HG02943 (cell line): ENCODE measurements at regions not wholly inside any gene's neighbourhood (a gene's known extent, or its start where the extent isn't known, plus 50 kb on each side); places are given as distances from the start of the nearest gene placed in this dataset.

Experiments used
- ATAC-seq: cut with Tn5 transposase; IDR thresholded peaks from one replicate; pipeline ENCODE4 v1.9.1; 2021; ENCODE audit warnings: mild to moderate bottlenecking, low read depth, moderate library complexity; ENCODE audit not compliant: unreplicated experiment

DNA sequence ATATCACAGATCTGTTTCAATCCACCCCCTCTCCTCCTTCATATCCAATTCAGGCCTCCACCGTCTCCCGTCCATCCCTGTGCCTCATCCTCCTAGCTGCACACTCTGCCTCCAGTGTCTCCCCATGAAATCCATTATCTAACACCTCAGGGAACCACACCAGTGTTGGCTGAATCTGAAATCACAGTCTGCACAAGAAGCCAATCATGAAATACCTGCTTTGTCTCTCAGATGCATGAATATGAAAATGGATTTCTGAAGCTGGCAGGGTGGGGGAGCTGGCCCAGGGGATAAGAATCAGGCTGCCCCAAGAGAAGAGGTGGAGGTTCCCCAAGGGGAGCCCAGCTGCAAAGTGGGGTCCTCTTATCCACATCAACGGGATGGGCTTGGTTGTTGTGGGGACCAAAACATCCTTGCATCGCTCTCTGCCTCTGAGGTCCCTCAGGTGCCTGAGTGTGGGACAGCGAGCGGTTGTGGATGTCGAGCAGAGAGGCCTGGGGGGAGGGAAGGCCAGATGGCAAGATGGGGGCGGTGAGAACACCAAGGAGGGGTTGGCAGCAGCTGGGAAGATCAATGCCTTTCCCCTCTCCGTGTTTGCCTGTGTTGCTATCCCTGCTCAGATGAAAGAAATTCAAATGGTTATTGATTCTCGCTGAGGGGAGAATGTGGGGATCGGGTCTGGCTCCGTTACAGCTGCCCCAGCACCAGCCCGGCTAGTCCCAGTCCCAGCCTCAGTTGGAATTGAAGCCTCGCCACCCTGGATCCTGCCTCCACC lies 237.3 kb upstream of the POU3F1 start:
- ATAC-seq: no peak

DNA sequence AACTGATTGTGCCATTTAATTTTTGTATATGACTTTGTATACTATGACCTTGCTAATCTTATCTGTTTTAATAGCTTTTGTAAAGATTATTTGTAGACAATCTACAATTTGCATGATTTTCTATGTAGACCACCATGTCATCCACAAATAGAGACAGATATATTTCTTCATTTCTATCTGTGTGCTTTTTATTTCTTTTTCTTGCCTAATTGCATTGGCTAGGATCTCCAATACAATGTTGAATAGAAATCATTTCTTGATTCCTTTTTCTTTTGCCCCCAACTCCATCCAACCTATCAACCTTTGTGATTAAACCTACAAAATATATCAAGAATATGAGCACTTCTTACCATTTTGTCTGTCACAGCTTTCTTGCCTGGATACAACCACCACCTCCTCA lies 232.6 kb upstream of the POU3F1 start:
- ATAC-seq: no peak

DNA sequence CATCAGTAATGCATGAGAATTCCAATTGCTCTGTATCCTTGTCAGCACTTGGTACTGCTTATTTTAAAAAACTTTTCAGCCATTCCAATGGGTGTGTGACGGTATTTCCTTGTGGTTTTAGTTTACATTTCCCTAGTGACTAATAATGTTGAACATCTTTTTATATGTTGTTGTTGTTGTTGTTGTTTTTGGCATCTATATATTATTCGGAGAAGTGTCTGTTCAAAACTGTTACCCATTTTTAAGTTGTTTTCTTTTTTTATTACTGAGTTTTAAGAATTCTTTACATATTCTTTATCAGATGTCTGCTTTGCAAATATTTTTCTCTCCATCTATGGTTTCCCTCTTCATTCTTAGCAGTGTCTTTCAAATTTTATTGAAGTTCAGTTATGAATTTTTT lies 231.1 kb upstream of the POU3F1 start:
- no peak for ATAC-seq

DNA sequence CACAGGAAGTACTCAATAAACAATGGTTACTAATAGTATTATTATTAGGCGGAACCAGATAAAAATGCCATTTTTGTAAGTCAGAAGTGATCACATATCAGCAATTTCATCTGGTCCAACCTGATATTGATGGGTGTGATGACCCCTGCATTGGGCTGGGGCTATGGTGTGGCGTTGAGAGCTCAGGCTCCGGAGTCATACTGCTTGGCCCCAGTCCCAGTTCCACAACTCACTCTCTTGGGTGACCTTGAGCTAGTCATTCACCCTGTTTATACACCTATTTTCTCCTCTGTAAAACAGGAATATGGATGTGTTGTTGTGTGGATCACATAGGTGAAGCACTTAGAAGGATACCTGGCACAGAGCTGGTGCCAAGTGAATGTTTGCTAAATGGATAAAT lies 229.4 kb upstream of the POU3F1 start:
- no peak for ATAC-seq

DNA sequence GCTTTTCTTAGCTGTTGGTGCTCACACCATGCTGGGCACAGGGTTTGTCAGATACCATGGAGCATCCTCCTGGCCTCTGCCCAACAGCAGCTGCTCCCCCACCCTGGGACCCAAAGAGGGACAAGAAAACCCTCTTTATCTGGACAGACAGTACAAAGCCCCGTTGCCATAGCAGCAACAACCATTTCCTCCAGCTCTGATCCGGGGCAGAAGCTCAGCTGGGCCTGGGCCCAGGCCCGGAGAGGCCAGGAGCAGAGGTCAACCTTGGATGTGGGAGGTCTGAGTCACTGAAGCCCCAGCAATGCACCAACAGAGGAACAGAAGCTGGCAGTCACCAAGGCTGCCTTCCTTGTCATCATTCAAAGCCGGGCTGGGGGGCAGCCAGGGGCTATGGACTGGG lies 228.4 kb upstream of the POU3F1 start:
- no peak for ATAC-seq

DNA sequence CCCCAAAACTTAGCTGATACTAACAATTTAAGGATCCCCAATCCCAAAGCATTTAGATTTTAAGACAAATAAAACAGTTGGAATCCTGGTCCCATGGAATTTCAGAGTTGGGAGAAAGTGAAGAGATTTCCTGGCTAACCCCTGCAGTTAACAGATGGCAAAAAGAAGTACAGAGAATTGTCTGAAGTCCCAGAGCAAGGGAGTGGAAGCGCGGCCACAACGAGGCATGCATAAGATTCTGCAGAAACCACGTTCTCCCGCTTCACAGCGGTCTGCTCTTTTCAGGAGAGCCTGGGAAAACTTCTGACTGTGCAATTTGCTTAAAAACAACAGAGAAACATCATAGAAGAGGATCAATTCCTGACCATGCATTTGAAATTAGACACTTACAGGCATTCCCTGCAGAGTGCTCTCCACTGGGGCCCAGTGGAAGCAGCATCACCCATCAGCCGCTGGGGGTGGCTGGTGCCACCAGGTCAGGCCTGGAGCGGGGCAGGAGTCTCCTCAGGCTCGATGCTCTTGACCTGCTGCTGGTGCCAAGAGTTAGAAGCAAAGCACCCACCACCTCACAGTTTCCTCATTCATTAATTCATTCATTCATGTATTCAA lies 226.7 kb upstream of the POU3F1 start:
- no peak for ATAC-seq

DNA sequence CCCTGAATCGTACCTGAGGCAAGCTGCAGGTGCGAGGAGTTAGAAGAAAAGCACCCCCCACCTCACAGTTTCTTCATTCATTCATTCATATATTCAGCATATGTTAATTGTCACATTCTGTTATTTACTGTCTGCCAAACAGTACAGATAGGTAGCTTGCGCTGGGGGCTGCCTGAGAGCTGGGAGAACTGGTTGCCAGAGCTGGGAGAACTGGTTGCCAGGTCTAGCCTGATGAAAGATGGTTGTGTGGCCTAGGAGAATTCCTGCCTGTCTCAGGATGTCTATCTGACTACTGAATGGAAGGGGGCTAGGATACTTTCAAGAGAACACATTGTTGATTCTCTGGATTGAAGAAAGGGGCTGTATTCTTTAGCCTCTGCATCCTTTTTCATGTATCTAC lies 225.9 kb upstream of the POU3F1 start:
- ATAC-seq: no peak

DNA sequence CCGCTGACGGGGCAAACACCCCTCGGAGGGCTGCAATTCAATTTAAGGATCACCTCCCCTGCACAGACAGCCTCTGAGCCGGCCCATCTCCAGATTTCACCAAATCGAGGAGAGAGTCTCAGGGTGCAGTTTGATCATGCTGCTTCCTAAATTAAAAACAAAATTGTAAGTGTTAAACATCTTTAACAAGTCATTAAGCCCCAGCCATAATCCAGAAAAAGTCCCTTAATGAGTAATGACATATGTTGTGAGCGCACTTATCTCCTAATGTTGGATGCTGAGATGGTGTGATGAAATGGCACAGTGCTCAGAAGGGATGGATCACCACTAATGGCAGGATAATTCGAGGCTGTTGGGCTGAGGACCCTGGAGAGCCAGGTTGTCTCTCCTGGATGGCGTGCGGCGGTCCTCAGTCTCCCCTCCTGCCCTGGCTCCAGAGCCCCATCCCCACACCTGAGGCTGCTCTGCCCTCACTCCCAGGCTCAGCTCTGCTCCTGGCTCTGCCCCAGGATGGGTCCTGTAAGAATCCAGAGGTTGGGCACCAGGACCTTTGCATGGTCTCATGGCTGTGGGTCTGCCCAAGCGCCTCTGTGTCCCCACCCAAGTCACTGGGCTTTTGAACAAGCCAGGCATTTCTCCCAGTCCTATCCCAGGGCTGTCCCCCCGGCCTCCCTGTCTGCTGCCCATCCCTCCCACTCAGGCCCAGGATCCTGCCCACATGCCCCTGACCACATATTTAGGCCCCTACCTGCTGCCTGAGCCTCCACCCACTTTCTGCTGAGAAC lies 224.4 kb upstream of the POU3F1 start:
- no peak for ATAC-seq

DNA sequence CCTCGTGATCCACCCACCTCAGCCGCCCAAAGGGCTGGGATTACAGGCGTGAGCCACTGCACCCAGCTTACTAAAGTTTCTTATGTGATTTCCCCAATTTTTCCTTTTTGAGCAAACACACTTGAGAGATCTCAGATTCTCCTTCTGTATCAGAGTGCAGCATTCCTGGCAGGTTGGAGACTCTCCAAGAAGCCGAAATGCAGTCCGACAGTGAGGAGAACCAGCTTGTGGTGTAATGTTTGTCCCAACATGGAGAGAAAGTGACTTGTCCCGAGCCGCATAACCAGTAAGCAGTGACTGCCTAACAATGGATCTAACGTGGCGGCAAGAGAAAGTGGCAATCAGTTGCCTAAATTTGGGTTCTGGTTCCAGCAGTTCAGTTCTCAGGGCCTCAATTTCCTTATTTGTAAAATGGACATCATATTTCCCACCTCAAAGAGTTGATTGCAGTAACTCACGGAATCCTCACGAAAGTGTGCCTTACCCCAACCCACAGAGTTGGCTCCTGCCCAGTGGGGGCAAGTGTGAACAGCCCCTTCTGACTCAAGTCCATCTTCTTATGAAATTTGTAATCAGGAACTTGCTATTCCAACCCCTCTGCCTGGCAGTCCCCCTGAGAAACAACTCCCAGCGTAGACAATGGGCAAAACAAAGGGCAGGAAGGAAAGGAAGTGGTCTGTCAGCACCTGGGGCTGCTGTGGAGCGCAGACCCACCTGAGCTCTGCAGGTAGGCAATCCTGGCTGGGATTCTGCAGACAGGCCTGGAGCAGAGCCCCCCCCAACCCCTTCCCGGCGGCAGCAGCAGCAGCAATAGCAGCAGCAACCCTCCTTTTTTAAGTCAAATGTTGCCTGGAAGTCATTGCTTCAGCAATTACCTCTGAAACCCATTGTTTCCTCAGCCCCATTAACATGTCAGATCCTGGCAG lies 223.6 kb upstream of the POU3F1 start:
- ATAC-seq: no peak

DNA sequence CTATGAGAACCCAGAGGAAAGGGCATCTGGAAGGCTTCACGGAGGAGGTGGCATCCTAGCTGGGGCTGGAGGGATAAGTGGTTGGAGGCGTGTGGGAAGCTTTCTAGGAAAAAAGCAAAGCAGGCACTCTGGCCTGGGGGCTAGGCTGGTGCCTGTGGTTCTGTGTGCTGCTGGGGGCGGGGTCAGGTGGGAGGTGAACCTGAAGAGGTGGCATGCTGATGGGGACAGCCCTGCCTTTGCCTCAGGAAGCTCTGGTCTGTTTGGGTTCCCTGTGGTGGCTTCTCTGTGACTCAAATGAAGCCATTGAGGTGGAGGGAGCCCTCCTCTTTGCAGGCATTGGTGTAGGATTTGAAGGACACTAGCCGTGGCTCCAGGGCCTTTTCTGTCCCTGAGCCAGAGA lies 221.6 kb upstream of the POU3F1 start:
- ATAC-seq: no peak

DNA sequence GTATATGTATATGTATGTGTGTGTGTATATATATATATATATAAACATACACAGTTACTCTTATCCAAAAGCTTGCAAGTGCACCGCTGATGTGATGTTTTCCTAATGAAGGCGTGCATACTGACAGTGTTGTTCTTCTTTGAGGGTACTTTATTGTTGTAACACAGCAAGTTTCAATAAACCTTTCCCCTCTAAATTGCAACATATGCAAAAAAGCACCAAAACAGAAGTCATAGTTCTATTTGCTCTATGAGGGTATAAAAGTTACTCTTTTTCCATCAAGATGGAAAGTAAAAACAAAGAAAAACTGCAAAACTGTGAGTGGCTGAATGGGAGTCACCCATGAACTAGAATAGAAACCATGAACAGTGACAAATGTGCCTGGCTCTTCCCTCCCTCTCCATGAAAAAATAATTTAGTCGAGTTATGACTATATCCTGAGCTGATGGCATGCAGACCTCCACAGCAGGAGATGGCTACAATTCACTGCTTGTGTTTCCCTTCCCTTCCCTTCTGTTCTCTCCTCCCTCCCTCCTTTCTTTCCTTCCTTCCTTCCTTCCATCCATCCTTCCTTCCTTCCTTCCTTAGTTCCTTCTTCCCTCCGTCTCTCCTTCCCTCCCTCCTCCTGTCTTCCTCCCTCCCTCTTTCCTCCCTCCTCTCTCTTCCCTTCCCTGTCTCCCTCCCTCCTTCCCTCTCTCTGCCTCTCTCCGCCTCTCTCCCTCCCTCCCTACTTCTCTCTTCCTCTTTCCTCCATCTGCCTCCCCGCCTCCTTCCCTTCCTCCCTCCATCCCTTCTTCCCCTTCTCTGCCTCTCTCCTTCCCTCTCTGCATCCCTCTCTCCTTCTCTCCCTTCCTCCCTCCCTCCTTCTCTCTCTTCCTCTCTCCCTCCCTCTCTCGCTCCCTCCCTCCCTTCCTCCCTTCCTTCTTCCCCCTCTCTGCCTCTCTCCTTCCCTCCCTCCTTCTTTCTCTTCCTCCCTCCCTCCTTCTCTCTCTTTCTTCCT lies 220.7 kb upstream of the POU3F1 start:
- no peak for ATAC-seq

DNA sequence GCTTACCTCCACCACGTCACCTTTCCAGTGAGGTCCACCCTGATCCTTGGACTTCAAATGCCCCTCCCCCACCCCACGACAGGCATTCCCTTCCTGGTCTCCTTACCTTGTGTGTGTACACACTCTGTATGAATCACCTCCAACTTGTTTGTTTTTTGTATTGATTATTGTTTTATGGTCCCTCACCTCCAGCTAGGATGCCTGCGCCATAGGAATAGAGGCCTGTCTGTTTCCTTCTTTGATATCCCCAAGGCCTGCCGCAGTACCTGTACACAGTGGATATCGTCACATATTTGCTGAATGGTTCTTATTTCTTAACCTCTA lies 219.6 kb upstream of the POU3F1 start:
- ATAC-seq: no peak

DNA sequence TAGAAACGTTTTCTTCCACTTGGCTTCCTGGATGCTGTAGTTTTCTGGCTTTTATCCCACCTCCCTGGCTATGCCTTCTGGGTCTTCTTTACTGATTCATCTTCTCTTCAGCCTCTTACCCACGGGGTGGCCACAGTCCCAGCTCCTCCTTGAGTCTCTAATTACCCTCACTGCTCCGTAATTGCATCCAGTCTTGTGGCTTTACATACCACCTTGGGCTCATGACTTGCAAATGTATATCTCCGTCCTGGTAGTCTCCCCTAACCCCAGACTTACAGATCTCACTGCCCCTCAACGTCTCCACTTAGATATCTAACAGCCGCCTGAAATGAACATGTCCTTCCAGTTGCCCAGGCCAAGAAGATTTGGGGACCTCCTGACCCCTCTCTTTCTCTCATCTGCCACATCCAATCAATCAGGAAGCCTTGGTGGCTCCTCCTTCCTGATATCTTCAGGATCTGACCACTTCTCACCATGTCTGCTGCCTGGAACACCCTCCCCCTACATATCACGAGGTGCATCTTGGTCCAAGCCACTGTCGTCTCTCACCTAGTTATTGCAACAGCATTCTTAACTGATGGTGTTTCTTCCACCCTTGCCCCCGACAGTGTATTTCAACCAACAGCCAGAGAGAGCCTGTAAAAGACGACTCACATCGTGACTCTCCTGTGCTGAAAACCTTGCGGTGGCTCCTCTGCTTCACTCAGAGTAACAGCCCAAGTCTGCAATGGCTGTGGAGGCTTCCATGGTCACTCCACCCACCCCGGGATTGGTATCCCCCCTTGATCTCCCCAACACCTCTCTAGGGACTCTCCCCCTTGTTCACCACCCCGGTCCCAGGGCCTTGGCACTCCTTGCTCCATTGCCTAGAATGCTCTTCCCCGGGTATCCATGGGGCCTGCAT lies 219.0 kb upstream of the POU3F1 start:
- ATAC-seq: no peak

DNA sequence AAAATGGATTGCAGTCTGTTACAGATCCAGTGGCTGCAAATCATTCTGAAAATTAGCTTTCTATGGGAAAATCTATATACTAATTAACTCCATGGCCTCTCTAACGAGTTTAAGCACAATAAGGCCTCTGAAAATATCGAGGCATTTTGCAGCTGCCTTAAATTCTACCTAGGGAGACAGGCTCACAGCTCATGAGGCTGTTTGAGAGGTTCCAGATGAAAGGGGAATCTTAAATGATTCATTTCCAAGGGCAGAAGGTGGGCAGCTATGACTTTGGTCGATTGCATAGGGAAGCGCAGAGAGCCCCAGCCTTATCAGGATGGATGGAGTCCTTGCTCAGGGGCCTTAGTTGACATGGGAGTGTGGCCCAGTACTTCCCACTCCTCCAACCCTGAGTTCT lies 216.8 kb upstream of the POU3F1 start:
- no peak for ATAC-seq

DNA sequence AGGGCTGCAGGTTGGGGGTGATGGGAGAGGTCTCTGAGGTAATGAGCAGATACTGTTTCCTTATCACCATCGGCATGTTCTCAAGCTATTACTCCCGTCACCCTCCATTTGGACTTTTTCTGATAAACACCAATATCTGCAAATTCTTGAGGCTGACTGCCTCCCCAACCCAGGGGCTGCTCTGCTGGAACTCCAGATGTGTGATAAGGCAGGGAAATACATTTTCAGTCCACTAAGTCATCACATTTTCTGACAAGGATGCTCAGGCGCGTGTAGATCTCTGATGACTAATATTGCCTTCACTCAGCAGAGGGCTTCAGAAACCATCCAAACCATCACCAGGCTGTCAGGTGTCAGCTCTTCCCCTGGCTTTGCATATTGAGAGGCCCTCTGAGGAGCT lies 215.0 kb upstream of the POU3F1 start:
- no peak for ATAC-seq

DNA sequence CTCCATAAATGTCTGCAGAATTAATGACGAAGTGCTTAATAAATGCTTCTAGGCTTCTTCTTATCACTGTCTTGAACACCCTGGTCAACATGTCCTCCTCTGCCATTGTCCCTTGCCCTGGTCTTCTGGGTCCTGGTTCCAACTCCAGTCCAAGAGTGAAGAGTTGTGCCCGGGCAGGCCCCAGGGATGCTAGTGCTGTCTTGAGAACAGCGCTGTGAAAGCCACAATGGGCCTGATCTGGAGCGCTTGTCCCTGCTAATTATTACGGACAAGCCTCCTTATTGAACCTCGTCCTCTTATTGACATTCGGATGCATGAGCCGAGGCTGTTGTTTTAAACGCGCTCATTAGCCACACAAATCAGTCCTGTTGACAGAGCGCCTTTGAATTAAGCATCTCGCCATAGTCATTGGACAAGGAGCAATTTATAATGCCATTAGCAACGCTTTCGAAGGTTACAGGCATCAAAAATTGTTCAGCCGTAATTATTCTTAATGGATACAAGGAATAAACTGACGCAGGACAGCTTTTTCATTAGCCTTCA lies 211.6 kb upstream of the POU3F1 start:
- ATAC-seq: no peak

DNA sequence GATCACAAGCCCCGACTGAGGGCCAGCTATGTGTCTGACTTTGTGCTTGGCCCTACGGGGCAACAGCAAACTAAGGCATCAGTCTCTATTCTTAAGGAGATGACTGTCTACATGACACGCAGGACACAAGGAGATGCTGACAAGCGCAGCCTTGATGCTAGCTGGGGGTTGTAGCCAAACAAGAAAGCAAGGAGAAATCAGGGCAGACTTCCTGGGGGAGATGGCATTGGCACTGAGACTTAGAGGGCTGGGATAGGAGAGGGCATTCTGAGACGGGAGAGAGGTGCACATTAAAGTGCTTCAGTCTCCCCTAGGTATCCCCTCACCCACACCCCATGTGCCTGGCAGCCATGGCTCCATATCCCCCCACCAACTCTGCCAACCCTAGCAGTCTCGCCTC lies 210.8 kb upstream of the POU3F1 start:
- ATAC-seq: no peak

DNA sequence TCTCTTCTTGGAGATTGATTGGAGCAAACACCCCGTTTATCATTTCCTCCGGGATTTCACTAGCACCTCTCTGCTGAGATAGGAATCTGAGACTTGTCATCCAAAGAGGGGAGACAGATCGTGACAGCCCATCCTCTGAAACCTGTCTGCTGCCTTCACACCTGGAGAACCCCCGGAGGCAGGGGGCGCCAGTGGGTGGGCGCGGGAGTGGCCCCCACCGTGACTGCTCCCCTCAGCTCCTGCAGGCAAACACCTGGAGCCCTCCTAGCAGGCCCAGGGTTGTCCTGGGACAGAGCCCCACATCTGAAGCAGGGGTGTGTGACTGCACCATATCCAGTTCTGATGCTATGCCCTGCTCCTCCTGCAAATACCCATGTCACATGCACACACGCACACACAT lies 209.5 kb upstream of the POU3F1 start:
- no peak for ATAC-seq
